K562 (cell line): ENCODE measurements at regions not wholly inside any gene's neighbourhood (a gene's known extent, or its start where the extent isn't known, plus 50 kb on each side); places are given as distances from the start of the nearest gene placed in this dataset.

Experiments
- ATAC-seq: fragments of 200-7000 bp; cut with Tn5 transposase; 3 replicates; pipeline ENCODE4 v1.9.1; 2020; ENCODE audit warnings: moderate library complexity
- BruUV-seq: library from RNA; stranded (reverse); fragments of 400-500 nt; replicated peaks from 2 replicates; lab custom pipeline; 2021; lab: Mats Ljungman, UMichigan
- CTCF ChIA-PET: fragments of 300-600 bp; formaldehyde crosslinking; extraction: SDS; loops from one replicate; lab custom pipeline; 2021; ENCODE audit warnings: low intra/inter-chr PET ratio; lab: Yijun Ruan, JAX
- POLR2A ChIA-PET: fragments of 300-600, 350-650 bp; sonication (Branson Sonifier 250); formaldehyde crosslinking; extraction: SDS; loops from one replicate; lab custom pipeline; 2021; ENCODE audit warnings: antibody characterized with exemption, inconsistent platforms; lab: Yijun Ruan, JAX
- DNase-seq, 4 experiments: peaks; one replicate each; pipeline versions ENCODE4 v3.0.0 to v3.0.0-alpha.2; 2011 to 2018; ENCODE audit warnings: low spot score in 3 of 4, mixed read lengths in 3 of 4; ENCODE audit errors: extremely low read depth in 1 of 4
- FAIRE-seq: peaks from 2 replicates; lab custom pipeline; 2011; peaks lifted over from hg19 to GRCh38; lab: Jason Lieb, UNC
- H2AFZ ChIP-seq: 2 replicates; pipeline ENCODE4 v1.6.0; 2011; ENCODE audit warnings: low read depth, low read length, control low read depth, inconsistent platforms
- H3K27ac ChIP-seq: fragments of 200-600 bp; 3 replicates; pipeline ENCODE4 v1.8.0; 2011; ENCODE audit warnings: low read depth, mild to moderate bottlenecking, control low read depth, inconsistent platforms, low read length, moderate library complexity, mixed read lengths; ENCODE audit errors: extremely low read depth
- H3K27me3 ChIP-seq, 2 experiments: fragments of 300-600 bp in 1 of 2; 2 replicates in 1 of 2; 3 replicates in 1 of 2; pipeline versions ENCODE4 v1.6.0 to v1.8.0; 2011; ENCODE audit warnings: inconsistent platforms in 2 of 2, low read length in 2 of 2, mild to moderate bottlenecking in 1 of 2, mixed read lengths in 1 of 2, moderate library complexity in 1 of 2; ENCODE audit not compliant: control insufficient read depth in 2 of 2, insufficient read depth in 2 of 2
- H3K36me3 ChIP-seq: fragments of 300-600 bp; 3 replicates; pipeline ENCODE4 v1.8.0; 2011; ENCODE audit warnings: mild to moderate bottlenecking, low read length, inconsistent platforms; ENCODE audit not compliant: control insufficient read depth, insufficient read depth
- H3K4me1 ChIP-seq, 2 experiments: fragments of 200-600 bp in 1 of 2; replicated peaks in 1 of 2; 2 replicates in 1 of 2; 3 replicates in 1 of 2; pipeline versions ENCODE4 v1.5.1 to v1.8.0; 2011; ENCODE audit warnings: inconsistent platforms in 2 of 2, low read length in 2 of 2, mild to moderate bottlenecking in 1 of 2, mixed read lengths in 1 of 2, moderate library complexity in 1 of 2; ENCODE audit not compliant: control insufficient read depth in 2 of 2, insufficient read depth in 2 of 2
- H3K4me2 ChIP-seq: 2 replicates; pipeline ENCODE4 v1.6.1; 2011; ENCODE audit warnings: low read length, control low read depth, inconsistent platforms, mixed read lengths; ENCODE audit not compliant: insufficient read depth
- H3K4me3 ChIP-seq: fragments of 200-600 bp; sonication (generic), shearing (Covaris generic); 2 replicates; pipeline ENCODE4 v1.5.1; 2016; ENCODE audit warnings: control low read depth, inconsistent platforms
- H3K79me2 ChIP-seq: fragments of 200-600 bp; 3 replicates; pipeline ENCODE4 v1.8.0; 2011; ENCODE audit warnings: low read length, inconsistent platforms; ENCODE audit not compliant: control insufficient read depth, insufficient read depth
- H3K9ac ChIP-seq, 2 experiments: 2 replicates each; pipeline versions ENCODE4 v1.6.0 to v1.6.1; 2011; ENCODE audit warnings: low read depth in 2 of 2, low read length in 2 of 2, control low read depth in 1 of 2, inconsistent platforms in 1 of 2, mild to moderate bottlenecking in 1 of 2, mixed read lengths in 1 of 2; ENCODE audit not compliant: insufficient read depth in 1 of 2
- H3K9me1 ChIP-seq: one replicate; pipeline ENCODE4 v1.6.0; 2011; ENCODE audit warnings: inconsistent platforms, mild to moderate bottlenecking, low read length, moderate library complexity; ENCODE audit not compliant: control insufficient read depth, insufficient read depth
- H3K9me3 ChIP-seq: replicated peaks from 2 replicates; pipeline ENCODE4 v1.5.1; 2011; ENCODE audit warnings: low read depth, low read length, inconsistent platforms; ENCODE audit not compliant: control insufficient read depth, insufficient read depth
- H4K20me1 ChIP-seq: replicated peaks from 2 replicates; pipeline ENCODE4 v1.6.1; 2011; ENCODE audit warnings: low read length, inconsistent platforms, mixed read lengths; ENCODE audit not compliant: control insufficient read depth, insufficient read depth
- CGGBP1 ChIP-seq: fragments of 250-450 bp; sonication (Bioruptor Pico); IDR thresholded peaks from 2 replicates; pipeline ENCODE4 v1.9.0; 2021; ENCODE audit warnings: mild to moderate bottlenecking
- CTBP1 ChIP-seq: fragments of 450-650 bp; IDR thresholded peaks from 2 replicates; pipeline ENCODE4 v1.6.1; 2016; ENCODE audit warnings: borderline replicate concordance
- FUS ChIP-seq: fragments of 200-400 bp; formaldehyde crosslinking; optimal IDR thresholded peaks from 2 replicates; pipeline ENCODE3; 2017; ENCODE audit warnings: low read depth, low read length
- MAFG ChIP-seq: fragments of 450-650 bp; conservative IDR thresholded peaks from 2 replicates; pipeline ENCODE4 v1.6.1; 2016; ENCODE audit warnings: missing genetic modification characterization, missing compliant biosample characterization
- NR2F6 ChIP-seq: fragments of 450-650 bp; formaldehyde crosslinking; IDR thresholded peaks from 2 replicates; pipeline ENCODE4 v1.4.0; 2020; ENCODE audit warnings: mild to moderate bottlenecking
- NR4A1 ChIP-seq, 2 experiments: fragments of 250-450 bp in 1 of 2; fragments of 450-650 bp in 1 of 2; sonication (Bioruptor Pico) in 1 of 2; IDR thresholded peaks; 2 replicates each; pipeline versions ENCODE4 v1.4.0 to v1.6.1; 2016 to 2020; ENCODE audit warnings: mild to moderate bottlenecking in 2 of 2, missing compliant biosample characterization in 1 of 2, missing genetic modification characterization in 1 of 2, moderate library complexity in 1 of 2
- RUNX1 ChIP-seq: sonication (generic); IDR thresholded peaks from 2 replicates; pipeline ENCODE4 v1.6.1; 2016; ENCODE audit warnings: antibody characterized with exemption, low read depth
- XRCC4 ChIP-seq: IDR thresholded peaks from one replicate; pipeline ENCODE4 v1.6.1; 2011; ENCODE audit not compliant: insufficient read depth, insufficient read length; ENCODE audit errors: extremely low read depth
- ZNF592 ChIP-seq: fragments of 450-650 bp; IDR thresholded peaks from 2 replicates; pipeline ENCODE4 v1.6.1; 2017; ENCODE audit warnings: antibody characterized with exemption, mild to moderate bottlenecking
- WGBS: fragments of 100-300 bp; shearing (Covaris generic); methylation state at CpG from one replicate; pipeline ENCODE4 v1.1.6; 2016; ENCODE audit warnings: low coverage, mixed read lengths; ENCODE audit not compliant: insufficient coverage; ENCODE audit errors: missing lambda C conversion rate; 5-methylcytosine and 5-hydroxymethylcytosine counted together
- in situ Hi-C: fragments of 300-500 bp; cut with MboI; formaldehyde crosslinking; loops from 4 replicates; pipeline ENCODE4 v1.15.0; 2018; ENCODE audit warnings: inconsistent platforms, mixed read lengths
- intact Hi-C: fragments of 100-400 bp; cut with micrococcal nuclease; formaldehyde crosslinking; loops from 2 replicates; pipeline ENCODE4 v1.14.2; 2022

GRCh38 chr13:106287351-106287750 lies 248.1 kb downstream of the EFNB2 start (continued):
- TF ChIP-seq MAFG (tag): no peak
- TF ChIP-seq, all 486 proteins: peak for 0

DNA sequence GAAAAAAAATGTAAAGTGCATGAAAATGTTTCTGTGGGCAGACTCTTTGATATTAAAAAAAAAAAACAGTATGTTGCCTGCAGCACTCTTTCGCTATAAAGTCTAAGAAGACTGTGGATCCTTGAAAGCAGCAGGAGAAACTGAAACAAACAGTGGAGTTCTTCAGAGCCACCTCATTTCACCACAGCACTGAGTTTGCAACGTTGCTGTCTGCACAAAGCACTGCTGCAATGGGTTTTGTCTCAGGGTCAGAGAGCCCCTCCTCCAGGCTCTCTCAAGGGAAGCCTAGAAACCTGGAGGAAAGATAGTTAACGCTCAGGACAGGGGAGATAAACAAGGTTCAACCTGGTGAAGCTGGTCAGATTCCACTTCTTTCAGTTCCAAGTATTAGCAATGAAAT lies 248.7 kb downstream of the EFNB2 start:
- no peaks in the 10 kb centered on the region for H4K20me1 ChIP-seq
- intact Hi-C loops: no loop called here
- no peaks in the 10 kb centered on the region for H3K27me3 ChIP-seq
- CTCF ChIA-PET: no interaction called here
- no peak overlapping the region for H3K27ac ChIP-seq
- H3K9me3 ChIP-seq: no peaks in the 10 kb centered on the region
- ATAC-seq: no peak
- in situ Hi-C loops: no loop called here
- no peak for FAIRE-seq
- TF ChIP-seq NR4A1 (CRISPR knock-in tag; IDR thresholded peaks at IDR 0.05) (no peak), NR4A1 (tag; IDR thresholded peaks at IDR 0.05) (no peak), CTBP1 (no peak), XRCC4 (no peak), NR2F6 (CRISPR knock-in tag) (no peak), FUS (no peak), ZNF592 (no peak), CGGBP1 (CRISPR knock-in tag) (no peak), RUNX1 (no peak)
- no peak overlapping the region for H3K9ac ChIP-seq
- H3K79me2 ChIP-seq: no peaks in the 10 kb centered on the region
- no peak overlapping the region for H3K4me2 ChIP-seq
- no peaks in the 10 kb centered on the region for H3K4me1 ChIP-seq
- BruUV-seq: no TSS peak
- DNase-seq: no peak
- no peaks in the 10 kb centered on the region for H3K9me1 ChIP-seq
- no peaks in the 10 kb centered on the region for H3K36me3 ChIP-seq
- POLR2A ChIA-PET: no interaction called here
- 0% methylated on average over 3 of the region's 3 CpGs for WGBS
- no peak overlapping the region for H3K4me3 ChIP-seq
- no peak overlapping the region for H2AFZ ChIP-seq
